ENCODE measurements at regions not wholly inside any gene's neighbourhood (a gene's known extent, or its start where the extent isn't known, plus 50 kb on each side); places are given as distances from the start of the nearest gene placed in this dataset.
A peak's percentile ranks its signal among the peaks of the same experiment; 100 is the strongest.
"Not testable (repeated sequence)": the region's sequence is repeated elsewhere in the genome, so short reads cannot be mapped to it uniquely, and the experiment has no call there.

DNA sequence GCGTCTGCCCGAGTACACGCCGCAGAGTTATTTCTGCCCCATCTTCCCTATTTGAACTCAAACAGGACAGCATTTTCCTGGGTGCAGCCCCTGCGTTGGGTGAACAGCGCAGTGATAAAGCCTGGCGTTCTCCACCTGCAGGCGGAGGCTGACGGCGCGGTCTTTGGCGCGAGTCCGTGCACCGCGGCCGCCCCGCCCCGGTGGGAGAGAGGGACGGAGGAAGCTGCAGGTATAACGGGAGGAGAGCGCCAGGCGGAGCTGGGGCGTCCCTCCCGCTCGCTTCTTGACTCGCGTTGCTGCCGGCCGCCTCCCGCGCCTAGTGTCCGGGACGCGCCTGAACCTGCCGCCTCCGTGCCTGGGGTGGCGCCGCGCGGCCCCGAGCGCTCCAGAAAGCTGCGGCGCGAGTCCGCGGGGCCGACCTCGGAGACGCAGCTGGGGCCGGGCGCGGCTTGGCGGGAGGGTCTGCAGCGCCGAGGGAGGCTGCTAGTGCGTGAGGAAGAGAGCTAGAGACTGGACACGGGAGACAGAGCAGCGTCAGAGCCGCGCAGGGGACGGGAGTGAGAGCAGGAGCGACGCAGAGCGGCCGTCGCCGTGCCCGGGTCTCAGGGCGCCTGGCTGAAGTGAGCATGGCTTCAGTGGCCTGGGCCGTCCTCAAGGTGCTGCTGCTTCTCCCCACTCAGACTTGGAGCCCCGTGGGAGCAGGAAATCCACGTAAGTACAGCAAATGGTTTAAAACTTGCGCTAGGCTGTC, 140.7 kb downstream of the SPATA31A7 start:
- WGBS, 5 donors: 0 to 13% (median 2%) methylated on average over 2 to 36 of the region's 75 CpGs; no CpG with 5 or more reads in 1 of the 5 donors
- H3K36me3 ChIP-seq; H3K27ac ChIP-seq; H3K4me1 ChIP-seq; intact Hi-C loops (cut with DNase I; ENCODE audit: low total_unique reads); H3K27me3 ChIP-seq; H3K9me3 ChIP-seq: not testable (repeated sequence)
- H3K4me3 ChIP-seq: peak overlapping the region; percentile 24 to 29 (median 26)
- DNase-seq: peak in 1 of 2 donors; percentile 24

DNA sequence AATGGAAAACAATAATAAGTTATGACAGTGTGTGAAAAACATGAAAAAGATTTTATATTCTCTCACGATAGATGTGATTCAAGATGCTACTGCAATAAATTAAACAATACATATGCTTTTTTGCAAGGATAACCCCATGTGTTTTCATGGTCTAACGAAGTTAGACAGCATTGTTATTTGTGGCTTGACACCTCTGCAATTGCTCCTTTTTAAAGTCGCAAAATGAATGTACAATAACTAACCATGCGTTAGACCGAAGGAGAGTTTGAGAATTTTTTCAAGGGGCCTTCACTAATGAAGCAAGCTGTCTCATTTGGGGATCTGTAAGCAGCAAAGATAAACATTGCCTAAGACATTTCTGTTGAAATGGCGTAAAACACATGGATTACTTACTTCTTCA, 167.1 kb downstream of the SPATA31A7 start:
- H3K4me1 ChIP-seq; H3K4me3 ChIP-seq; intact Hi-C loops (cut with DNase I; ENCODE audit: low total_unique reads); H3K27me3 ChIP-seq; DNase-seq; H3K36me3 ChIP-seq; H3K27ac ChIP-seq; H3K9me3 ChIP-seq: not testable (repeated sequence)
- WGBS, 5 donors: 73 to 85% methylated on average over 1 of the region's 6 CpGs; no CpG with 5 or more reads in 3 of the 5 donors

DNA sequence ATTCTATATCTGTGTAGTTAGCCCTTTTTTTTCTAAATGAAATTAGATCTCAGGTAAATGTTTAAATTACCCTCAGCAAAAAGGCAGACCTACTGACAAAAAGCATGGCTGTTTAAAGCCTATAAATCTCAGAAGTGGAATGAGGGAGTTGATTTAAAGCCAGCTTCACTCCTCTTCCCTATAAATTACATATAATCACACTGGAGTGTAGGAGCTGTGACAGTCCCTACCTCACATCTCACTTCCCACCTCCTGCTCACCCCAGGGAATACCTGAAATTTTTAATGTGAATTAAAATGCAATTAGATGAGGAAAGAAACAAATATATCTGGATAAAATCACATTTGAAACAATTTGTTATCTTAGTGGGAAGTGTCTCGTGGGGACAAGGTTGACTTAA, 184.6 kb downstream of the SPATA31A7 start:
- H3K27ac ChIP-seq; H3K36me3 ChIP-seq; H3K4me1 ChIP-seq; H3K4me3 ChIP-seq; H3K9me3 ChIP-seq; DNase-seq; intact Hi-C loops (cut with DNase I; ENCODE audit: low total_unique reads); H3K27me3 ChIP-seq: not testable (repeated sequence)
- 31 to 43% methylated on average over 1 of the region's 1 CpG; no CpG with 5 or more reads in 3 of the 5 donors for WGBS, 5 donors

DNA sequence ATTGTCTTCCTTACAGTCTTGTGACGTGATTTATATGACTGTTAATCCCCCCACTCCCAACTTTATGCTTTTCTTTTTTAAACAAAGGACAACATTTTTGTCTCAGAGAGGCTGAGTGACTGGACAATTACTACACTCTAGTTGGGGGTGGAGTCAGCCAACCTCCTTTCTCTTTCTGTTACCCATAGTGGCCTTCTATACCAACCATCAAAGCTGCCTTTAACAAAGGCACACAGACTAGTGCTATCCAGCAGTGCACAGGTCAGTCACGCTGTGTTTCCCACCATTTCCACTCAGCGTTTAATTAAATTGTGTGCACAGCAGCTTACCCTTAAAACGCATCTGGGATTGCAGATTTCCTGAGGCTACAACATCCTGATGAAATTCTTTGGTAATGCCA, 186.3 kb downstream of the SPATA31A7 start:
- H3K27ac ChIP-seq; H3K4me3 ChIP-seq; DNase-seq; H3K27me3 ChIP-seq; H3K9me3 ChIP-seq; intact Hi-C loops (cut with DNase I; ENCODE audit: low total_unique reads); H3K36me3 ChIP-seq; H3K4me1 ChIP-seq: not testable (repeated sequence)
- WGBS, 5 donors: no CpG with 5 or more reads among the region's 4 CpGs

DNA sequence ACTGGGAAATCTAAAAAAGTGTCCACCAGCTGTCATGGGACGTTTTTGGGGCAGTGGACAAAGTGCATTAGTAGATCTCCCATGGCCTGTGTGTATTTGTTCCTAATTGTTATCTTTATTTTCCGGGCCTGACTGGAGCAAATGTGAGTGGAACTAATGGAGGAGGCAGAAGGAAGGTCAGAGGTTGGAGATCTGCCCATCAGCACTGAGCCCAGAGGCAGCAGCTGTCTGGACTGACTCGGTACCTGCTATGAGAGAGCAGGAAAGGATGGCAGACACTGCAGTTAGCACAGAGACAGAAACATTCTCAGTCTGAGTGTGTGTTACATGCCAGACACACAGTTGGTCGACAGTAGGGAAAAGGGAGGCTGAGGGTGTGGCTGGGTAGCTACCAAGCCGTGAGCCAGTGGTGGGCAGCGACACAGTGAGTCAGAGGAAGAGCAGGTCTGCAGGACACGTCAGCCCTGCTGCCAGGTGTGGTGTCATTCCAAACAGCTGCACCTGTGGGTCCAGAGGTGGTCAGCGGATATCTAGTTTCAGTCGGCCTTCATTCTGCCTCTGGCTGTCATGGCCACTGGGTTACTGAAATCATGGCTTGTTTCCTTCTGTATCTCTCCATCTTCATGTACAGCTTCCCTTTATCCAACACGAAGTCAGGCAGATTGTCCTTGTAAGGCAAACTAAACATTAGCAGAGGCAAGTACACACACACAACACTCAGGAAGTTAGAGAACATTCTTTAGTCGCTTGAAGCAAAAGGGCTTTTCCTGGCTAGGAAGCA, 196.4 kb downstream of the SPATA31A7 start:
- H3K4me3 ChIP-seq; intact Hi-C loops (cut with DNase I; ENCODE audit: low total_unique reads); H3K9me3 ChIP-seq; H3K36me3 ChIP-seq; DNase-seq; H3K27me3 ChIP-seq; H3K27ac ChIP-seq; H3K4me1 ChIP-seq: not testable (repeated sequence)
- 13 to 20% (median 17%) methylated on average over 1 to 2 of the region's 11 CpGs; no CpG with 5 or more reads in 1 of the 5 donors for WGBS, 5 donors

DNA sequence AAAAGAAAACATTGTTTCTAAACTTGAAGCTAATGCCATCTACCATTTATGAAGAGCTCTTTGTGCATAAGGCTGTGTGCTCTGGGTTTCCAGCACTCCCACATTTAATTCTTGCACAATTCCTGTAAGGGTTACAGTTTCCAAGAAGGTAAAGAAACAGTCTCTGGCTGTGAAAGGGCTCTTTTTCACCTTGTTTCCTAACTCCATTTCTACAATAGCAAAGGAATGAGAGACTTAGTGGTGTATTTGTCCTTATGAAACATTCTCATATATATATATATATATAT, 196.9 kb downstream of the SPATA31A7 start:
- H3K4me1 ChIP-seq; H3K27ac ChIP-seq; intact Hi-C loops (cut with DNase I; ENCODE audit: low total_unique reads); H3K9me3 ChIP-seq; H3K4me3 ChIP-seq; H3K27me3 ChIP-seq; H3K36me3 ChIP-seq; DNase-seq: not testable (repeated sequence)

DNA sequence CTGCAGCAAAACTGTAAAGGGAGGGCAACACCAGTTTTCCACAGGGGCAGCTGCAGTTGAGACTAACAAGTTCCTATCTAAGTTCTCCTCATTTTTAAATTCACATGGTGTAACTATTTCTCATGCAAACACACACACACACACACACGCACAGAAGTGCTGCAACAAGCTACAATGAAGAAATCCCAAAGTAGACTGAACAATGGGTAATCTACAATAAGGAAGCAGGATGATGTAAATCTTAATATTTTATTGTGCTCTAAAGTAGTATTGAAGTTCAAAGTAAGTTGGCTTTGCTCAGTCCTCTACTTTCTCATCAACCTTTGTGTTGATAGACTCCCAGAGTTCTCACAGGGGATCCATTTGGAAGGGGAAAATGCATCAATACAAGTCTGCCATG, 212.9 kb downstream of the SPATA31A7 start:
- H3K4me3 ChIP-seq; H3K27ac ChIP-seq; H3K36me3 ChIP-seq; H3K9me3 ChIP-seq; H3K4me1 ChIP-seq; DNase-seq; intact Hi-C loops (cut with DNase I; ENCODE audit: low total_unique reads); H3K27me3 ChIP-seq: not testable (repeated sequence)
- no CpG with 5 or more reads among the region's 1 CpG for WGBS, 5 donors

DNA sequence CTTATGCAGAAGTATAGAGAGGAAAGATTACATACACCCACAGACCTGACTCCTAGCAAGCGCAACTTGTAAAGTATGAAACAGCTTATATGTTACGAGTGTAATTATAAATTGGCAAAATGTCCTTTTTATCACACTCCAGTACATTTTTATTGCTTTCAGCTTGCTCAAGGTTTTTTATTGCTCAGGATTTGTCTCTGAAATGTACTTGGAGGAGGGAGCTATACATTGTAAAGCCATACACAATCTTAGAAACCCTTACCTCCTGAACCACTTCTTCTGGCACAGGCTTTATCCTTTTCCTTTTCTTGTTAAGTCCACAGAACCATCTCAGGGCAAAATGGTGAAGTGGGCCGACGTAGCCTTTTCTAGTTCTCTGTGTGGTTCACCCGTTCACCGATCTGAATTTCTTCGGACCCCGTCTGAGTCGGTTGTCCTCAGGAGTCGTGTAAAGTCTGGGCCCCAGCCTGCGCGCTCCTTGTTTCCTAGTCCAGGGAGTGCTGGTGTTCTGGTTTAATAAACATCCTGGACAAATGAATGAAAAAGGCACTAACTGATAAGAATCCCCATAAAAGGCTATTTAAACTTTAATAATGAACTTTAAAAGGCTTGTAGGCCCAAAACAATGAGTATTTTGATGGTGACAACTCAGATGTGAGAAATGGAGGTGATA, 222.2 kb downstream of the SPATA31A7 start:
- intact Hi-C loops (cut with DNase I; ENCODE audit: low total_unique reads); H3K27ac ChIP-seq; H3K36me3 ChIP-seq; H3K4me1 ChIP-seq; DNase-seq; H3K27me3 ChIP-seq; H3K9me3 ChIP-seq; H3K4me3 ChIP-seq: not testable (repeated sequence)
- WGBS, 5 donors: 77 to 83% (median 79%) methylated on average over 7 to 8 of the region's 12 CpGs; no CpG with 5 or more reads in 1 of the 5 donors

DNA sequence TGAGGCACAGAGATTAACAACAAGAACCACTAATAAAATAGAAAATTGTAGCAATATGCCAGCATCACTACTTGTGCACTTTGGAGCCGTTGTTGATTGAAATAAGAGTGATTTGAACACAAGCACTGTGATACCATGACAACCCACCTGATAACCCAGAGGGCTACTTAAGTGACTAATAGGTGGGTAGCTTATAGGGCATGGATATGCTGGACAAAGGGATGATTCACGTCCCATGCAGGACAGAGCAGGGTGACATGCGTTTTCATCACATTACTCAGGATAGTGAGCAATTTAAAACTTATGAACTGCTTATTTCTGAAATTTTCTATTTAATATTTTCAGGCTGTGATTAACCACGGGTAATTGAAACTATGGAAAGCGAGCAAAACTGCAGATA, 222.9 kb downstream of the SPATA31A7 start:
- DNase-seq; H3K36me3 ChIP-seq; H3K4me1 ChIP-seq; H3K27me3 ChIP-seq; H3K4me3 ChIP-seq; H3K27ac ChIP-seq; intact Hi-C loops (cut with DNase I; ENCODE audit: low total_unique reads); H3K9me3 ChIP-seq: not testable (repeated sequence)
- WGBS, 5 donors: 80 to 92% (median 80%) methylated on average over 1 to 2 of the region's 5 CpGs; no CpG with 5 or more reads in 1 of the 5 donors

DNA sequence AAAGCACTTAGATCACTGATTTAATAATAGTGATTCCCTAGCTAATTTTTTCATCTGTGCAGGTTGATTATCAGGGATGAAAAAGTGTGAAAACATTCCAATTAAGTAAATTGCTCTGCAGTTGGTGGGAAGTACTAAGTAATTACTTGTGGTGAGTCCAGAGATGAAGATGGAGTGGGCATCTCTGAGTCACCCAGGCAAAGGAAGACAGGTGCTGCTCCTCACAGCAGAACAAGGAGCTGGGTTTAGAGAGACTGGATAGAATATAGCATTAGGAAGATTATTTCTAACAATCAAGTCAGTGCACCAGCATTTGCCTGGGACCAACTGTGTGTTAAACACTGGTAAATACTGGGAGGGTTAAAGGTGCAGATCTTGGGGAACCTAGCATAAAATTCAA, 228.3 kb downstream of the SPATA31A7 start:
- H3K27ac ChIP-seq; H3K4me3 ChIP-seq; H3K9me3 ChIP-seq; intact Hi-C loops (cut with DNase I; ENCODE audit: low total_unique reads); H3K27me3 ChIP-seq; DNase-seq; H3K36me3 ChIP-seq; H3K4me1 ChIP-seq: not testable (repeated sequence)

DNA sequence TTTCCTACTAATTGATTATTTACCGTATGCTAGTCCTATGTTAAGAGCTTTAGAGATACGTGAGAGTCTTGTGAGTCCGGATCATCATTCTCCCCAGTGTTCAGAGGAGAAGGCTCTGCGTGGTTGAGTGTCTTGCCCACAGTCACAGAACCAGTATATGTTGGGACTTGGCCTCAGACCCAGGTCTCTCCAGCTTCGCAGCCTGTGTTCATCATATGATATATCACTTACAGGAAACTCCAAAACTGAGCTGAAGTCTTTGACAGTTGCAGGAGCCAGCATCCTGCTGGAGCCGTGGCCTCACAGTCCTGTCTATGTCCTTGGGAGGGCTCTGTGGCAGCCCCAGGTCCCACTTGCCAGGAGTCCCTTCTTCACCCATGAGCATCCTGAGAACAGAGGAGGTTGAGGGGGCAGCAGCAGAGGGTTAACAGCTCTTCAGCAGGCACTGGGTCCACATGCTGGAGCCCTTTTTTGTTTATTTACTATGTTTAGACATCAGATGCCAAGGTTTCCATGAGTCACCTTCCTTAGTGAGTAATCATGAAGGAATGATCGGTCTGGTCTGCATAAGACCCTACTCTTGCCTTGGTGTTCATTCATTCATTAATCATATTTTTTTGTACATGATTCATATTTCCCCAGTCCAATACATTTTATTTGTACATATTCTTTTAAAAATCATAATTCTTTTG, 230.6 kb downstream of the SPATA31A7 start:
- intact Hi-C loops (cut with DNase I; ENCODE audit: low total_unique reads): not testable (repeated sequence)

More for the DNA sequence above, 230.6 kb downstream of the SPATA31A7 start:
- H3K9me3 ChIP-seq, H3K4me3 ChIP-seq, H3K4me1 ChIP-seq, H3K36me3 ChIP-seq, H3K27me3 ChIP-seq, DNase-seq, H3K27ac ChIP-seq: not testable (repeated sequence)
- WGBS, 5 donors: no CpG with 5 or more reads among the region's 7 CpGs
